Activated CD8-positive, alpha-beta memory T cell treated with anti-CD3 and anti-CD28 coated beads for 48 hours (primary cell): ENCODE measurements at regions not wholly inside any gene's neighbourhood (a gene's known extent, or its start where the extent isn't known, plus 50 kb on each side); places are given as distances from the start of the nearest gene placed in this dataset.

ENCODE experiments used
- DNase-seq, 3 experiments: peaks; one replicate each; pipeline ENCODE4 v3.0.0-alpha.2; 2020; ENCODE audit warnings: low read depth in 2 of 3, low spot score in 2 of 3

DNA sequence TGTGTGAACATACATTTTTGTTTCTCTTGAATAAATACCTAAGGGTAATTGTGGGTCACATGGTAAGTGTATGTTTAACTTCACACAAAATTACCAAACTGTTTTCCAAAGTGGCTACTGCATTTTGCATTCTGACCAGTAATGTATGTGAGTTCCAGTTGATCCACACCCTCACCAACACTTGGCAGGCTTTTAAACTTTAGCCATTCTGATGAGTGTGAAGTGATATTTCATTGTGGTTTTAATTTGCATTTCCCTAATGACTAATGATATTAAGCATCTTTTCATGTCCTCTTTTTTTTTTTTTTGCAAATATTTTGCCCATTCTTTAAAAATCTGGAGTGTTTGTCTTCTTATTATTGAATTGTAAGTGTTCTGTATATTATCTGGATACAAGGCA, 53.5 kb upstream of the MAST4 start:
- no peak for DNase-seq
